Stimulated activated CD8-positive, alpha-beta memory T cell treated with anti-CD3 and anti-CD28 coated beads, Interleukin-7, amount 100 ng/mL, for 1 hour (primary cell): ENCODE measurements at regions not wholly inside any gene's neighbourhood (a gene's known extent, or its start where the extent isn't known, plus 50 kb on each side); places are given as distances from the start of the nearest gene placed in this dataset.
"Not testable (repeated sequence)": the region's sequence is repeated elsewhere in the genome, so short reads cannot be mapped to it uniquely, and the experiment has no call there.

Source experiments
- DNase-seq, 2 donors: peaks; one replicate each; pipeline ENCODE4 v3.0.0-alpha.2; 2020; ENCODE audit warnings: low read depth in 2 of 2

DNA sequence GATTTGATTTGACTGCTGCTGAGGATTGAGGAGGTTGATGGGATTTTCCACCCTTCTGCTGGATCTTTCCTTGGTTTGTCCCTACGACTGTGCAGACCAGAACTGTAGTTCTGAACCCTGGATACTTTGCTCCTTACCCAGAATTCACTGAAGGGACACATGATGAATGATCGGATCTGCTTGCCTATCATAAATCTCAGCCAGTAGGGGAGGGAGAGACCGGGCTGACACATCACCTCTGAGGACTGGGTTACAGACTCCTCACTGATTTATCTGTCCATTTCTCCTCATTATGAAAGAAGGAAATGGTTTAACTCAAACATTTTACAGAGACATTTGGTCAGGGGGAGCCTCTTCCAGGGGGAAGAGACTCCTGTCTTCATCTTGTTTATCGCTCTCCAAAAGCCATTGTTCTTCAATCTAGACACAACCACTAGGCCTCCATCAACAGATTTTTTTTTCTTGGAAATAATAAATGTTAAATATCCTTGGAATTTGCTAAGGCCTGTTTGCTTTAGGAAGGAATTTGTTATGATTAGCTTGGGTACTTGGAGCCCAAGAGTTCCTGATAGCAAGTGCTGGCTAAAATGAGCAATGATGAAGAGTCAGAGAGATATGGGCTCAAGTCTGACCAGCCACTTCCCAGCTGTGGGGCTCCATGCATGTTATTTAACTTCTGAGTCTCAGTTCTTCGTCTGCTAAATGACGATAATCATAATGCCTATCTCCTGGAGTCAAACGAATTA, 925.5 kb downstream of the SLC4A3 start:
- no peak for DNase-seq

DNA sequence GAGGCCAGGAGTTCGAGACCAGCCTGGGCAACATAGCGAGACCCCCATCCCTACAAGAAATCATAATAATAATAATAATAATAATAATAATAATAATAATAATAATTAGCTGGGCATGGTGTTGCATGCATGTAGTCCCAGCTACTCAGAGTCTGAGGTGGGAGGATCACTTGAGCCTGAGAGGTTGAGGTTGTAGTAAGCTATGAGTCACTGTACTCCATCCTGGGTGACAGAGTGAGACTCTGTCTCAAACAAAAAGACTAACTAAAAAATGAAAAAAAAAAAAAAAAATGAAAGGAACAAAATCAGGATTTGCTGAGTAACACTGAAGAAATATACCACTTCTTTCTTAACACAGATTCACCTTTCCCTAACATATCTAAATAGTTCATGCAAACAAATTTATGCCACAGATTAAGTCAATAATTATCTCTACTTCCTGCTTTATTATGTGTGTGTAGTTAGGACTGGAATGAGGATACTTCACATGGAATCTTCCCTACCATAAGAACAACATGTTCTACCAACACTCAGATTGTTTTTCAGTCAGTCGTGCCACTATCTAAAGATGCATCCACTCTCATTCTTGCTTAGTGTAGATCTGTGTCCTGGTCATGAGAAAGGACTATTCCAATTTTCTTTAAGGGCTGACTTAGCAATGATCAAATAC, 928.7 kb downstream of the SLC4A3 start:
- no peak for DNase-seq

DNA sequence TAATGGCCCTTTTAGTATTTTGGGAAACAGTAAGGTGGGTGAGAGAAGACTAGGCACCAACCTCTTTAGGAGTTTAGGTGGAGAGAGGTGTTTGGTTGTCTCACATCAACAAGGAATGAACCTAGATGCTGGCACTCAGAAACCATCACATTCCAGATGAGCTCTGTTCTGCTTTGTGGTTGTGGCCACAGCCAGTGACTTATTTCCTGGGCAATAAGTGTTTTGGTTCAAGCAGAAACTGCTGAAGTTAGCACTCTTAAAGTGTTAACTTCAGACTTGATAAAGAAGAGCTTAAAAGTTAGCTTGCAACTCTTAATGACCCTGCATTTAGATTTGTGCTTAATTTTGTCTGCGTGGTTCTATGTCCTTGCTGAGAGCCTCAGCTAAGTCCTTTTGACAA, 929.2 kb downstream of the SLC4A3 start:
- no peak for DNase-seq

DNA sequence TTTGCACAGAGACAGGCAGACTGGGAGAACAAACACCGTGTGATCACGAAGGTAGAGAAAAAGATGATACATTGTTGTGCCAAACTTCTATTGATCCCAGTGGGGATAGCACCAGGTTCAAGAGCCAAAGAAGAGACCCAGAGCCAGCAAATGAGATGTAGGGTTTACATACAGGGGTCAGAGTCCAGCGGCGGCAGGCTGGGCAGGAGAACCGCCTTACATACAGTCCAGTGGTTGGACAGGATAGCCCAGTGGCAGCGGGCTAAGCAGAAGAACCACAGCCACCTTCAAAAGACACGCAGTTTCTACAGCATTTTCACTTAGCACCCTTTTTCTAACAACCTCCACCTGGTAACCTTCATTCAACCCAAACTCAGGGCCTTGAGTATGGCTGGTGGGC, 932.8 kb downstream of the SLC4A3 start:
- no peak for DNase-seq

DNA sequence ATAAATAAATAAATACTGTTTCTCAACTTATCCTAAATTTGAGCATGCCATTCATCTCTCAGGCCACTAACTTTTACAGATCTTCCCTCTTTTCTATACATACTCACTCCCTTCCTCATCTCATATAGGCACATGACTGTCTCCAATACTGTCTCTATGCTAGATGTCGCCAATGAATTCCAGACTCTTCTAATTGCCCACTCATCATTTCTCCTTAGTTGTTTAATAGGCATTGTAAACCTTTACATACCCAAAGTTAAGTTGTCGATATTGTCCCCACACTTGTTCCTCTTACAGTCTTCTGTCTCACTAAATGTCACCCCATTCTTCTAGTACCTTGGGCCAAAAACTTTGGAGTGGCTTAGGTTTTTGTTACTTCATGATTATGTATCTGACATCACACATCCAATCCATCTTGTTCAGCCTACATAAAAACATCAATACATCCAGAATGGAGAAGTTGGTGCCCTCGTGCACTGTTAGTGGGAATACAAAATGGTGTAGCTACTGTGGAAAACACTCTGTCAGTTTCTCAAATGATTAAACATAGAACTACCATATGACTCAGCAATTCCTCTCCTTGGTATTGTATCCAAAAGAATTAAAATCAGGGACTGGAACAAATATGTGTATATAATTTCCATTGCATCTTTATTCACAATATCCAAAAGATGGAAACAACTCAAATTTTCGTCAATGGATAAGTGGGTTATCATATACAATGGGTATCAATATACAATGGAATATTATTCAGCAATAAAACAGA, 935.1 kb downstream of the SLC4A3 start:
- no peak for DNase-seq

DNA sequence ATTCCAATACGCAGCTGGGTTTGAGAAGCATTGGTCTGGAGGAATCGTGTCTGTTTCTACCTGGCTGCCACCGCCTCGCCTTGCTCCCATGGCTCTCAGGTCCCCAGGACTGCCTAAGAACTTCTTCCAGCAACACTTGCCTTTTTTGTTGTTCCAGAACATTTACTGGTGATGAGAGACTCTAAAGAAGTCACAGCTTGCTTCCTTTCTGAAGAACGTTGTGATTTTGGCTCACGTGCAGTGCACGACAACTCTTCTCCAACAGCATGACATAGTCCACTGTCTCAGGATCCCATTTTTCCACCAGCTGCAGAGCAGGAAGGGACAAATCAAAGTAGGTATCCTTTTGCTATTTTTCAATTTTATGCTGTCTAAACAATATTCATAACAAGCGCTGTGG, 940.9 kb downstream of the SLC4A3 start:
- no peak for DNase-seq

DNA sequence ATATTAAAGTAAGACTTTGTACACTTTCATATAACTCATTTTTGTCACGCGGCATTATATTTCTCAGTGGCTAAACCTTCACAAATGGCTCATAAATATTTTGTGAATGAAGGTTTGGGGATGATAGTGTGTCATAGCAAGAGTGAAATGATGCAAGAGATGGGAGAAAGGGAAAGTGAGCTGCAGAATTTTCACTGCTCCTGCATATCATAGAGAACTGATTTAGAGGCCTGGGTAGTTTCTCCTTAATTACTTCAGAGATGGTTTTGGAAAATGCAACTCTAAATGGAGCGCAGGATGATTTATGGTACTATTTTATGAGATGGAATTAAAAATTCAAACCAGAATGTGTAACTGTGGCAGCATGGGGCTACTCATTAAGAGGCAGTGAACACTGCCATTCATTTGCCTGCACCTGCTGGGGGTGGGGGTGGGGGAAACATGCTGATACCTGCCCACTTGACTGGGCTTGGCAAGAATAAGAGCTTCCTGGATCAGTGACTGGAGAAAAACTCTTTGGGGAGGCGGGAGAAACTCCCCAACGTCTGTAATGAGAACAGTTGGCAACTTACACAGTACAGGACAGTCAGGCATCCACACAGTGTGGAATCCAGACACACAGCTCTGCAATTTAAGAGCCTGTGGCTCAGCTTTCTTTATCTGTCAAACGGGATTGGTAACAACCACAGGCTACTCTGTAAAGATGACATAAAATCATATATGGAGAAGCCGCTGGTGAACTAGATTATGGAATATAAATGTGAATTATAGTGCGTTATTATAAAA, 941.9 kb downstream of the SLC4A3 start:
- no peak for DNase-seq

DNA sequence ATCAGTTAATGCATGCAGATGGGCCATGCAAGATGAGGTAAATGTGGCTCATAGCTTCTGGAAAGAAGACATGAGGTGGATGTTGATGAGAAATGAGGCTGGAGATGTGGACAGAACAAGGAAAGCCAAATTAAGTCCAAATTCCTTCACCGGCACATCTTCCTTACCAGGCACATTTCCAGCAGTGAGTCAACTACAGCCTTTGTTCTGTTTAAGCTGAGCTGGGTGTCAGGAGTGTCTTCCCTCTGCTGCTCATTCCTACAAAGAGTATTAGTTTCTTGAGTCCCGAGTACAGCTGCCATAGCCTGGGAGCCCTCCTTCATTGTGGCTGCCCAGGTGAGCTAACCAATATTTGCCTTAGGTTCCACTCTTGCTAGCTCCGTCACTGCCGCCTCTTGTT, 945.0 kb downstream of the SLC4A3 start:
- DNase-seq, result no peak

DNA sequence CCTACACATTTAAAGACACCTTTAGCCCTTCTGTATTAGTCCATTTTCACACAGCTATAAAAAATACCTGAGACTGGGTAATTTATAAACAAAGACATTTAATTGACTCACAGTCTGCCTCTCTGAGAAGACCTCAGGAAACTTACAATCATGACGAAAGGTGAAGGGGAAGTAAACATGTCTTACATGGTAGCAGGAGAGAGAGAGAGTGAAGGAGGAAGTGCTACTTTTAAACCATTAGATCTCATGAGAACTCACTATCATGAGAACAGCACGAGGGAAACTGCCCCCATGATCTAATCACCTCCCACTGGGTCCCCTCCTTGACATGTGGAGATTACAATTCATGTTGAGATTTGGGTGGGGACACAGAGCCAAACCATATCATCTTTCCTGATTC, 946.6 kb downstream of the SLC4A3 start:
- no peak for DNase-seq

DNA sequence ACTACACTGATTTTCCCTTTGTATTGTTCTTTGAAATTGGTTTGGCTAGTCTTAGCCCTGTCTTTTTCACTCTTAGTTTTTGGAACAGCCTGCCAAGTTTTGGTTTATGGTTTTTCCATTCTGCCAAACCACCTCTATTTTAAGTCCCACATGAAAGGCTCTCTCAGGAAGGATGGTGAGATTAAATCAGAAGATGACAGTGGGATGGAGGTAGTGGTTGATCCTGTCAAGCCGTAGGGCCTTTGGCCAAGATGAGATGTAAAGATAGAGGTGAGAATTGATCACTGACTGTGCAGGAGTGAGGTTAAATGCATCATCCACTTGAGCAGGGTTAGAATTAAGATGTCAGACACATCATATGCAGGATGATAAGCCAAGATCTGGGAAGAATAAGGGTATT, 948.5 kb downstream of the SLC4A3 start:
- DNase-seq, result no peak

DNA sequence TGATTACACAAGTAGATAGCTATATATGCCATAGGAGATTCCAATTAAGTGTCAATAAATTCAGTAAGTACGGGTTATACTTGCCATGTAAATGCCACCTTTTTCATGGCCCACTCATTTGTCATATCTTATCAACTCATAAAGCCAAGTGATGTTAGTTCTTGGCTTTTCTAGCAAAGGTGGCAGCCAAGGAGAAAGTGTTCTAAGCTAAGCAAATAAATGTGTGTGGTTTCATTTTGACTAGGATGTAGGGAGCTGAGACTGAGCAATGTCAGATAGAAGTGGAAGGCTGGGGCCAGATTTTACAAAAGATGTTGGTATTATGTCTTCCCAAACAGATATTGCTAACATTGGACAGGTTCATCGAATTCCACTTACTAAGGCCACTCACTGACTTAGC, 952.0 kb downstream of the SLC4A3 start:
- DNase-seq, result no peak

DNA sequence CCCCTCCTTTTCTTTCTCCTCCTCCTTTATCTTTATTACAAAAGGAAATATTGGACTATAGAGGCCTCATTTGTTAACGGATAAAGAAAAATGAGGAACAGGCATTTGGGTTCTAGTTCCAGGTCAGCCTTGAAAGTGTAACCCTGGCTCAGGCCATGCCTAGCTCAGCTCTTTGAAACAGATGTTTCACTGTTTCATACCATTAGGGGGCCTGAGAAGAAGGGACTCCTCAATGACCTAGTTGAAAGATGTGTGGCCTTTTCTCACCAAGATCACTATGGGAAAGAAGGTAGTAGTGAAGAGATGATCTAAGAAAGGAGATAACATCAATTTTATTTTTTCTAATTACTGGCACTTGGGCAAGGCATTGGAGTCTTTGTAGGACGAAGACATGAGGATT, 952.7 kb downstream of the SLC4A3 start:
- DNase-seq, result no peak

DNA sequence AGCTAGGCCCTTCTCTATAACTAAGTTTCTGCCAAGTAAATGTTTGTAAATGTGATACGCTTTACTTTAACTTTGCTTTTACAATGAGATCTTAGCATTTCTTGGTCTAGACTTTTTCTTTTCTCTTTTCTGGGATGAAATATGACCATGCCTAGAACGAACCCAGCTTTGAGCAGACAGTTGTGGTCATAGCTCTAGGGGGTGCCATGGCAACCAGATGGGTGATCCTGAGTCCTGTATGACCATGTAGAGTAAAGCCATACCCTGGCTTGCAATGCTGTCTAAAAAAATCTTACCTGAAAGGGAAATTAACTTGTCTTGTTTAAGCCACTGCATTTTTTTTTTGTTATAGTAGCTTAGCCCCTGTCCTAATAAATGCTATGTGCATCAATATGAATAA, 956.3 kb downstream of the SLC4A3 start:
- DNase-seq, result no peak

DNA sequence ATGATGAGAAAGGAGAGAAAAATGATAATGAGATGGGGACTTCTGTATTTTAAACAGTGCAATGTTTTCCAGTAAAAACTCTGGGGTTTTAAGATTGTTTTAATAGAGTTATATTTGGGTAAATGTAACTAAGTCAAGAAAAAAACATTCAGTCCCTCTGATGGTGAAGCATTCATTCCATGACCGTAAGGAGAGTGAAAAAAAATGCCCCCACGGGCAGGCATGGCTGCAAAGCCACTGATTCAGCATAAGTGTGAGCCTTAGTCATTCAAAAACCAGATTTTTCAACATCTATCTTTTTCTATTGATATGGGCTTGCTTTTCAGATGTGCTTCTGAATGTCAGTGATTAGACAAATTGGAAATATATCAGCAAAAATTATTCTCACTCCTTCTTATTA, 957.8 kb downstream of the SLC4A3 start:
- DNase-seq, result no peak

DNA sequence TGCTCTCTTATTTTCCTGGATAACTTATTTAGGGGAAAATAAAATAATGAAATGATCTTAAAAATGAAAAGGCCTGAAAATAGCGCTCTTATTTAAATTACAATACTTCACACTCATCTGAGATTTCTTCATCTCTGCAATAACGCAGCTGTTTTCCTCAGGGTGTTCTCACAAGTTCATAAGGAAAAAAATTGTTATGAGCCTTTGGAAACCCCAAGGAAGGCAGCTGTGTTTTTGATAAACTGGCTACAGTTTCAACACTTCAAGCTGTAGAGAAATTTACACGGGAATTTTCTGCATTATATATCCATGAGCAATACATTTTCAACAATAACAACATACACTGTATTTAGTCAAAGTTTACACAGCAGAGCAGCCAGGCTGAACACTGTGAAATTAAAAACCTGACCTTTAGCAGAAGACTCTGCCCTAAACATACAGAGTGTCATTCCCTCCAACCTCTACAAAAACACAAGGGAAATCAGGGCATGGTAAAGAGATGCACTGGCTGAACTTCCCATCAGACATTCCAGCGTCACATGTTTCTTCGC, 959.6 kb downstream of the SLC4A3 start:
- DNase-seq, result no peak

DNA sequence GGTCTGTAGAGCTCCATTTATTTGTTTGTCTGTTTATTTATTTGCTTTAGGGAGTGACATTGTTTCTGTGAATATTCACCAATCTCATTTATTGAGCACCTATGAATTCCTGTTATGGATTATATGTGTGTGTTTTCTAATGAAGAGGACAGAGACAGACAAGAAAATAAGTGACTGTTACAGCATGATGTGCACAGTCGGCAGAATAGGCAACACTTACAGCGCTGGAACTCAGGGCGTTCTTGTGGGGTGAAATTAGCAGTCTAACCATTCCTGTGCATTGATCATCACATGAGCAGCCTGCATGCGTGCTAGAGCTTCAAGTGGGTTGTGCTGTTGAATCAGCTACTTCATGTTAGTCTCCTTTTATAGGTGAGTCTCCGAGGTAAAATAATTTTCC, 960.7 kb downstream of the SLC4A3 start:
- no peak for DNase-seq

DNA sequence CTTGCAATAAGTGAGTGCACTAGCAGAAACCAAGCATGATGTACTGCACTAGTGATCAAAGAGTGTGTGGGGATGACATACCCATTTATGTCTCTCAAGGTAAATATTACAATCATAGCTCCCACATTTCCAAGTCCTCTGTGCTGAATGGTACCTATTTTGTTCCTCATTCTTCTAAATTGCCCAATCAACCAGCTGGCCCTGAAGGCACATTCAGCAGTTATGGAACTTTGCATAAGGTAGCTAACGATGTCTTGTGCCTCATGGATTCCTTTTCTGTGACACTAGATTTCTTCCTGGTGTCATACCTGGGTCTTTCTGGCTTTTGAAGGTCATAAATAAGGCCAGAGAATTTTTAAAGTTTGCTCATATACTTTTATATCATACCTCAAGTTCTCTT, 963.0 kb downstream of the SLC4A3 start:
- no peak for DNase-seq

DNA sequence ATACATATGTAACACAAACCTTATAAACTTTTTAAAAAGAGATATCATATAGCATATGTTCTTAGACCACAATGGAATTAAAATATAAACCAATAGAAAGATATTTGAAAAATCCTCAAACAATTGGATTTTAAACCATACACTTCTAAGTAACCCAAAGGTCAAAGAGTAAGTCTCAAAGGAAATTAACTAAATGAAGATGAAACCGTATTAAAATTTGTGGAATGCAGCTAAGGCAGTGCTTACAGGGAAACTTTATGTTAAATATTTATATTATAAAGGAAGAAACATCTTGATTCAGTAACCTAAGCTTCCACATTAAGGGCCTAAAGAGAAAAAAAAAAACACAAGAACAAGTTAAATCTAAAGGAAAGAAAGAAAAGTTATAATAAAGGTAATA, 966.1 kb downstream of the SLC4A3 start:
- no peak for DNase-seq

DNA sequence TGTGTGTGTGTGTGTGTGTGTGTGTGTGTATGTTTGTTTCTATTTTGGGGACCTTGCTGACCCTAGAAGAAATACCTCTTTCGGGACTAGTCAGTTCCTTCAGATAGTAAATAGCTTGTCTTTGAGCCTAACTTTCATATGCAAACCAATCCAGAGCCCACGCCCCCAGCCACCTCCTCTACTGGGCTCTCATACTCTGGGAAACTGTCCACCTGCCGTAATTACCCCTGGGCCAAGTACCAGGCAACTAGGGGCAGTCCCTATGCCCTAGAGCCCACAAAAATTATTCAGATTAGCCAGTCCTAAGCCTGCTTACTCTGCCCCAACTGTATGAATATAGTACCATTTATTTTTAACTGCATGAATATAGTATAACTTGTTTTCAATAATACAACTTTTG, 970.4 kb downstream of the EPHA4 start:
- no peak for DNase-seq

DNA sequence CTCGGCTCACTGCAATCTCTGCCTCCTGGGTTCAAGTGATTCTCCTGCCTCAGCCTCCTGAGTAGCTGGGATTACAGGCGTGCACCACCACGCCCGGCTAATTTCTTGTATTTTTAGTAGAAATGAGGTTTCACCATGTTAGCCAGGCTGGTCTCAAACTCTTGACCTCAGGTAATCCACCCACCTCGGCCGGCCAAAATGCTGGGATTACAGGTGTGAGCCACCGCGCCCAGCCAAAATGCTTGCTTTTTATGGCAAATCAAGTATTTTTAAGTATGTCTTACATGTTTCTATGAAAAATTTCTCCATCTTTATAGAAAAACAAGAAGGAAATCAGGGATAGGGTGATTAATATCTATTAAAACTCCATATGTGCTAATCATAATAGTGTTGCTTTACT, 959.1 kb downstream of the EPHA4 start:
- not testable (repeated sequence) for DNase-seq

DNA sequence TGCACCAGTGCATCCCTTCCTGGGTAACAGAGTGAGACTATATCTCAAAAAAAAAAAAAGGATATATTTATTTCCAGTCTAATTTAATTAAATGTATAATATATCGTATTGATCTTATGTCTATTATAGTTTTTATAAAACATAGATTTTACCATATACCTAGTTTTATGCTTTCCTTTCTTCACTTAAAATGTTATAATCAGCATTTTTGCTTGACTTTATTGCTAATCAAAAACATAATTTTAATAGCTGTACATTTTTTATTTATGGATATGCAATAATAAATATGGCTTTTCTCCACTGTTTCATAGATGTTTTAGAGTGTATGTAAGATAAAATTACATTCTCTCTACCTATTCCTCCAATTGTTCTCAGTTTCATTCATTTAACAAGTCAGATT, 958.0 kb downstream of the EPHA4 start:
- DNase-seq, result no peak
